ENCODE measurements at regions not wholly inside any gene's neighbourhood (a gene's known extent, or its start where the extent isn't known, plus 50 kb on each side); places are given as distances from the start of the nearest gene placed in this dataset.
A peak's percentile ranks its signal among the peaks of the same experiment; 100 is the strongest.
"Not testable (repeated sequence)": the region's sequence is repeated elsewhere in the genome, so short reads cannot be mapped to it uniquely, and the experiment has no call there.

GRCh38 chr6:153984811-153985210 lies 54.2 kb upstream of the OPRM1 start:
- DNase-seq, result no peak

- no peak for DNase-seq
Observed at GRCh38 chr6:153980171-153980570, 58.9 kb upstream of the OPRM1 start.

- DNase-seq, result not testable (repeated sequence)
Observed at GRCh38 chr6:153978911-153979548, 60.0 kb upstream of the OPRM1 start.

- DNase-seq, result no peak
Observed at GRCh38 chr6:153976921-153977693, 61.9 kb upstream of the OPRM1 start.

- DNase-seq, result no peak
Observed at GRCh38 chr6:153966001-153966400, 73.0 kb upstream of the OPRM1 start.

- no peak for DNase-seq
Observed at GRCh38 chr6:153963352-153963751, 75.7 kb upstream of the OPRM1 start.

GRCh38 chr6:153962555-153962954 lies 76.5 kb upstream of the OPRM1 start:
- DNase-seq, result no peak

GRCh38 chr6:153960741-153961140 lies 78.3 kb upstream of the OPRM1 start:
- no peak for DNase-seq

- DNase-seq, result no peak
Observed at GRCh38 chr6:153960281-153960680, 78.8 kb upstream of the OPRM1 start.

GRCh38 chr6:153959276-153959675 lies 79.8 kb upstream of the OPRM1 start:
- DNase-seq, result no peak

GRCh38 chr6:153958860-153959259 lies 80.2 kb upstream of the OPRM1 start:
- no peak for DNase-seq

GRCh38 chr6:153957394-153957793 lies 81.6 kb upstream of the OPRM1 start:
- DNase-seq, result no peak

- no peak for DNase-seq
Observed at GRCh38 chr6:153956808-153957207, 82.2 kb upstream of the OPRM1 start.

- no peak for DNase-seq
Observed at GRCh38 chr6:153949616-153950015, 89.4 kb upstream of the OPRM1 start.

- peak in 1 of 2 experiments; percentile 15 for DNase-seq
Observed at GRCh38 chr6:153947808-153948447, 91.1 kb upstream of the OPRM1 start.

- no peak for DNase-seq
Observed at GRCh38 chr6:153944201-153944600, 94.8 kb upstream of the OPRM1 start.

GRCh38 chr6:153942361-153942760 lies 96.7 kb upstream of the OPRM1 start:
- no peak for DNase-seq

GRCh38 chr6:153941768-153942167 lies 97.3 kb upstream of the OPRM1 start:
- no peak for DNase-seq

- no peak for DNase-seq
Observed at GRCh38 chr6:153938876-153939275, 100.2 kb upstream of the OPRM1 start.

- no peak for DNase-seq
Observed at GRCh38 chr6:153931431-153931830, 107.6 kb upstream of the OPRM1 start.

GRCh38 chr6:153927867-153928266 lies 111.2 kb upstream of the OPRM1 start:
- DNase-seq, result no peak

GRCh38 chr6:153898360-153899059 lies 140.5 kb upstream of the OPRM1 start:
- DNase-seq, result no peak

- no peak for DNase-seq
Observed at GRCh38 chr6:153882411-153882810, 156.6 kb upstream of the OPRM1 start.
